CD4-positive, alpha-beta T cell (primary cell): ENCODE measurements at regions not wholly inside any gene's neighbourhood (a gene's known extent, or its start where the extent isn't known, plus 50 kb on each side); places are given as distances from the start of the nearest gene placed in this dataset.

Experiments used
- ATAC-seq: fragments of 200-7000 bp; cut with Tn5 transposase; one replicate; pipeline ENCODE4 v1.10.0; 2022; ENCODE audit warnings: mild to moderate bottlenecking; ENCODE audit not compliant: poor library complexity
- CTCF ChIA-PET: fragments of 350-600 bp; sonication (Branson Sonifier 250); formaldehyde crosslinking; loops from one replicate; lab custom pipeline; 2021; ENCODE audit warnings: antibody characterized with exemption, inconsistent platforms; lab: Charles Lee
- POLR2A ChIA-PET: fragments of 350-600 bp; sonication (Branson Sonifier 250); formaldehyde crosslinking; loops from one replicate; lab custom pipeline; 2021; ENCODE audit warnings: antibody characterized with exemption, inconsistent platforms; lab: Charles Lee
- DNase-seq, 14 experiments: peaks; one replicate each; pipeline ENCODE4 v3.0.0-alpha.2; 2013 to 2020; ENCODE audit warnings: mixed read lengths in 2 of 14
- H3K27ac ChIP-seq, 2 donors: one replicate each; pipeline versions ENCODE4 v1.5.1 to v1.7.0; 2013; ENCODE audit warnings: low read length in 2 of 2, low read depth in 1 of 2, mild to moderate bottlenecking in 1 of 2
- H3K27me3 ChIP-seq, 2 experiments: 1 replicate in 1 of 2; 2 replicates in 1 of 2; pipeline versions ENCODE4 v1.6.1 to v1.7.0; 2013; ENCODE audit warnings: low read length in 2 of 2, control low read depth in 1 of 2, mild to moderate bottlenecking in 1 of 2, moderate library complexity in 1 of 2; ENCODE audit not compliant: insufficient read depth in 2 of 2, control insufficient read depth in 1 of 2
- H3K36me3 ChIP-seq: one replicate; pipeline ENCODE4 v1.6.1; 2013; ENCODE audit warnings: low read length, control low read depth; ENCODE audit not compliant: insufficient read depth
- H3K4me1 ChIP-seq: one replicate; pipeline ENCODE4 v1.6.1; 2013; ENCODE audit warnings: low read length, control low read depth; ENCODE audit not compliant: insufficient read depth
- H3K4me3 ChIP-seq: one replicate; pipeline ENCODE4 v1.5.1; 2013; ENCODE audit warnings: mild to moderate bottlenecking, low read length, moderate library complexity
- H3K9me3 ChIP-seq, 2 experiments: 1 replicate in 1 of 2; 2 replicates in 1 of 2; pipeline versions ENCODE4 v1.6.1 to v1.7.0; 2013; ENCODE audit warnings: low read length in 2 of 2, mild to moderate bottlenecking in 2 of 2, control low read depth in 1 of 2, moderate library complexity in 1 of 2; ENCODE audit not compliant: control insufficient read depth in 1 of 2, insufficient read depth in 1 of 2
- H3K27ac Mint-ChIP-seq: one replicate; pipeline ENCODE4 v1.8.0; 2020; ENCODE audit warnings: mixed read lengths
- H3K27me3 Mint-ChIP-seq: one replicate; pipeline ENCODE4 v1.8.0; 2021; ENCODE audit warnings: mixed read lengths
- H3K36me3 Mint-ChIP-seq: one replicate; pipeline ENCODE4 v1.8.0; 2021; ENCODE audit warnings: low read depth, mixed read lengths
- H3K4me1 Mint-ChIP-seq: one replicate; pipeline ENCODE4 v1.8.0; 2021; ENCODE audit warnings: low read depth, mixed read lengths
- H3K4me3 Mint-ChIP-seq: one replicate; pipeline ENCODE4 v1.8.0; 2020; ENCODE audit warnings: mild to moderate bottlenecking, mixed read lengths
- H3K9me3 Mint-ChIP-seq: one replicate; pipeline ENCODE4 v1.8.0; 2020; ENCODE audit warnings: mixed read lengths
- intact Hi-C, 2 experiments: fragments of 100-400 bp; cut with DNase I in 1 of 2; cut with micrococcal nuclease in 1 of 2; formaldehyde crosslinking; loops; one replicate each; pipeline versions ENCODE4 v1.15.1 to v1.9.0; 2023 to 2025; cut with DNase I, micrococcal nuclease
- TF ChIP-seq, protein P1 (sequence below): fragments of 200-600 bp; IDR thresholded peaks from one replicate; pipeline ENCODE4 v1.8.0; 2022; ENCODE audit warnings: antibody characterized with exemption, mild to moderate bottlenecking

DNA sequence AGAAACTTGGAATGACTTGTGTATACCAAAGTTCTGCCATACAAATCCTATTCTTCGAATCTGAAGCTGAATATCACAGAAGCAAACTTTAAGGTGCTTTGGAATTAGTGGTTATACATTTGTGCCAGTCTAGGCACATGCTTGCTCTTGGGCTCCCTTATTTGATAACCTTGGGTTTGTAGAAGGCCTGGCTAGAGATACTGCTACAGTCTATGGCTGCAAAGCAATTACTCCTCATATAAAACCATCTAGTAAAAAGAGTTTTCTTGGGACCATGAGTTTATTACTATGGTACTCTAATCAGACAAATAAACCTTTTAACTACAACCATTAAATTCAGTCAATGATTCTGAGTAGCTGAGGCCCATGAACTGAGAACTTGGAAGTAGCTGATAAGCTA, 92.5 kb upstream of the SLC13A1 start:
- Histone ChIP-seq H3K4me1 (no peaks in the 10 kb centered on the region), H3K27me3 (no peaks in the 10 kb centered on the region), H3K4me3 (no peak overlapping the region), H3K36me3 (no peaks in the 10 kb centered on the region), H3K9me3 (no peaks in the 10 kb centered on the region), H3K27ac (no peak overlapping the region)
- intact Hi-C loops, result no loop called here
- Mint-ChIP-seq H3K9me3 (peaks cover 8% of the 10 kb centered on the region), H3K27me3 (no peaks in the 10 kb centered on the region), H3K4me3 (no peak overlapping the region), H3K27ac (no peak overlapping the region), H3K4me1 (no peaks in the 10 kb centered on the region), H3K36me3 (no peaks in the 10 kb centered on the region)
- no peak for DNase-seq
- CTCF ChIA-PET, result no interaction called here
- no peak for ATAC-seq
- POLR2A ChIA-PET, result no interaction called here
- TF ChIP-seq, protein P1, sequence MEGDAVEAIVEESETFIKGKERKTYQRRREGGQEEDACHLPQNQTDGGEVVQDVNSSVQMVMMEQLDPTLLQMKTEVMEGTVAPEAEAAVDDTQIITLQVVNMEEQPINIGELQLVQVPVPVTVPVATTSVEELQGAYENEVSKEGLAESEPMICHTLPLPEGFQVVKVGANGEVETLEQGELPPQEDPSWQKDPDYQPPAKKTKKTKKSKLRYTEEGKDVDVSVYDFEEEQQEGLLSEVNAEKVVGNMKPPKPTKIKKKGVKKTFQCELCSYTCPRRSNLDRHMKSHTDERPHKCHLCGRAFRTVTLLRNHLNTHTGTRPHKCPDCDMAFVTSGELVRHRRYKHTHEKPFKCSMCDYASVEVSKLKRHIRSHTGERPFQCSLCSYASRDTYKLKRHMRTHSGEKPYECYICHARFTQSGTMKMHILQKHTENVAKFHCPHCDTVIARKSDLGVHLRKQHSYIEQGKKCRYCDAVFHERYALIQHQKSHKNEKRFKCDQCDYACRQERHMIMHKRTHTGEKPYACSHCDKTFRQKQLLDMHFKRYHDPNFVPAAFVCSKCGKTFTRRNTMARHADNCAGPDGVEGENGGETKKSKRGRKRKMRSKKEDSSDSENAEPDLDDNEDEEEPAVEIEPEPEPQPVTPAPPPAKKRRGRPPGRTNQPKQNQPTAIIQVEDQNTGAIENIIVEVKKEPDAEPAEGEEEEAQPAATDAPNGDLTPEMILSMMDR, result no peak

DNA sequence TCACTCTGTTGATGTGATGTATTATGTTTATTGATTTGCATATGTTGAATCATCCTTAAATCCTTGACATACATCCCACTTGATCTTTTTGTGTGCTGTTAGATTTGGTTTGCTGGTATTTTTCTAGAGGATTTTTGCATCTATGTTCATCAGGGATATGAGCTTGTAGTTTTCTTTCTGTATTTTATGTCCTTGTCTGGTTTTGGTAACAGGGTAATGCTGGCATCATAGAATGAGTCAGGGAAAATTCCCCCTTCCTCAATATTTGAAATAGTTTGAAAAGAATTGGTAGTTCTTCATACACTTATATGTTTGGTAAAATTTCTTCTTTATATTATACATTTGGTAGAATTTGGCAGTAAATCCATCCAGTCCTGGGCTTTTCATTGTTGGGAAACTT, 89.4 kb upstream of the SLC13A1 start:
- no peak overlapping the region for H3K4me3 ChIP-seq
- H3K27ac Mint-ChIP-seq, result no peak overlapping the region
- TF ChIP-seq, protein P1, result no peak
- H3K4me1 Mint-ChIP-seq, result no peaks in the 10 kb centered on the region
- ATAC-seq (no peak), DNase-seq (no peak)
- ChIA-PET POLR2A (no interaction called here), CTCF (no interaction called here)
- no peaks in the 10 kb centered on the region for H3K36me3 ChIP-seq
- H3K36me3 Mint-ChIP-seq, result no peaks in the 10 kb centered on the region
- H3K27me3 Mint-ChIP-seq, result no peaks in the 10 kb centered on the region
- H3K9me3 ChIP-seq, result peaks cover 0 to 3% of the 10 kb centered on the region in 2 experiments
- H3K4me1 ChIP-seq, result no peaks in the 10 kb centered on the region
- intact Hi-C loops, result no loop called here
- H3K4me3 Mint-ChIP-seq, result no peak overlapping the region
- H3K27me3 ChIP-seq, result no peaks in the 10 kb centered on the region
- H3K27ac ChIP-seq, result no peak overlapping the region
- peaks cover 8% of the 10 kb centered on the region for H3K9me3 Mint-ChIP-seq

DNA sequence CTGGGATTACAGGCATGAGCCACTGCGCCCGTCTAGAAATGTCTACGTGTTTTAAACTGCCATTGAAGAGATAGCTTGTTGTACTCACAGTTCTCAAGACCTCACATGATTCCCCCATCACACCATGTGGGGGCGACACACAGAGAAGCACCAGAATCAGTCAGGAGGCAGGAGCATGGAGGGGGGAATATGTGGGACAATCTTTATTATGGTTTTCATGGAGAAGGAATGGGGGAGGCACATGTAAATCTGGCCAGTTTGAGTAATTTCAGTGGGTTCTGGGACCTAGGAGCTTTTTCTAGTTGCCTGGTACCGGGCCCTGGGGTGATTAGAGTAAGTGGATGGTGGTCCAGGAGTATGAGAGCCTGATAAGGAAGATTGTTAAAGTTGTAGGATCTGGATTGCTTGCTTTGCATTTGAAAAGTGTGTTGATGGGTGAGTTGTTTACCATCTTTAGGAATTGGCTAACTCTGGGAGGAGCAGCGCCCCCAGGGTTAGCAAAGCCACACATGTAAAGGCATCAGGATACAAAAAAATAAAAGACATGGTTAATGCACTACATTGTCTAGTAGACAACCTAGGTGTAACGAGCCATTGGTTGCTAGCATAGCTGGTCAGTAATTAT, 85.4 kb upstream of the SLC13A1 start:
- H3K9me3 Mint-ChIP-seq, result peaks cover 8% of the 10 kb centered on the region
- Histone ChIP-seq H3K36me3 (no peaks in the 10 kb centered on the region), H3K4me3 (no peak overlapping the region), H3K4me1 (no peaks in the 10 kb centered on the region), H3K9me3 (peaks cover 0 to 3% of the 10 kb centered on the region in 2 experiments), H3K27me3 (no peaks in the 10 kb centered on the region), H3K27ac (no peak overlapping the region)
- no peaks in the 10 kb centered on the region for H3K36me3 Mint-ChIP-seq
- ChIA-PET CTCF (no interaction called here), POLR2A (no interaction called here)
- no peak overlapping the region for H3K27ac Mint-ChIP-seq
- ATAC-seq, result no peak
- DNase-seq, result no peak
- TF ChIP-seq, protein P1, result no peak
- no peaks in the 10 kb centered on the region for H3K27me3 Mint-ChIP-seq
- intact Hi-C loops, result no loop called here
- no peak overlapping the region for H3K4me3 Mint-ChIP-seq
- no peaks in the 10 kb centered on the region for H3K4me1 Mint-ChIP-seq
